ENCODE measurements at regions not wholly inside any gene's neighbourhood (a gene's known extent, or its start where the extent isn't known, plus 50 kb on each side); places are given as distances from the start of the nearest gene placed in this dataset.
"Not testable (repeated sequence)": the region's sequence is repeated elsewhere in the genome, so short reads cannot be mapped to it uniquely, and the experiment has no call there.

GRCh38 chr10:22158426-22158825, 59.4 kb downstream of the EBLN1 start:
- in situ Hi-C loops (cut with MboI; ENCODE audit: low pct_unique_long_range_greater_than_20kb, low sequenced_read_pairs, unreplicated experiment) = no loop called here
- TF ChIP-seq CTCF (IDR thresholded peaks at IDR 0.05; ENCODE audit: extremely low read depth, insufficient read depth, missing control alignments) = no peak

GRCh38 chr10:22156750-22157149, 61.1 kb downstream of the EBLN1 start:
- in situ Hi-C loops (cut with MboI; ENCODE audit: low pct_unique_long_range_greater_than_20kb, low sequenced_read_pairs, unreplicated experiment) = no loop called here
- no peak for TF ChIP-seq CTCF (IDR thresholded peaks at IDR 0.05; ENCODE audit: extremely low read depth, insufficient read depth, missing control alignments)
- DNase-seq (ENCODE audit: low spot score) = no peak

More at GRCh38 chr10:22158426-22158825, 59.4 kb downstream of the EBLN1 start:
- DNase-seq (ENCODE audit: low spot score) = no peak

GRCh38 chr10:22152403-22152802, 65.4 kb downstream of the EBLN1 start:
- no peak for DNase-seq (ENCODE audit: low spot score)
- in situ Hi-C loops (cut with MboI; ENCODE audit: low pct_unique_long_range_greater_than_20kb, low sequenced_read_pairs, unreplicated experiment) = no loop called here
- TF ChIP-seq CTCF (IDR thresholded peaks at IDR 0.05; ENCODE audit: extremely low read depth, insufficient read depth, missing control alignments) = no peak

DNA sequence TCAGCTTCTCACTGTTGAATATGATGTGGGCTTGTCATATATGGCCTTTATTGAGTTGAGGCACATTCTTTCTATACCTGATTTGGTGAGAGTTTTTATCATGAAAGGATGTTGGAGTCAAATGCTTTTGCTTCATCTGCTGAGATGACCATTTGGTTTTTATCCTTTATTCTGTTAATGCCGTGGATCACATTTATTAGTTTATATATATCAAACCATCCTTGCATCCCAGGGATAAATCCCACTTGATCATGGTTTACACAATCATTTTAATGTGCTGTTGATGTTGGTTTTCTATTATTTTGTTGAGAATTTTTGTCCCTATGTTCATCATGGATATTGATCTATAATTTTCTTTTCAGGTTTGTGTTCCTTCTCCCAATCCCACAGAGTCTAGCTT, 67.0 kb downstream of the EBLN1 start:
- no peak for DNase-seq (ENCODE audit: low spot score)
- TF ChIP-seq CTCF (IDR thresholded peaks at IDR 0.05; ENCODE audit: extremely low read depth, insufficient read depth, missing control alignments) = no peak
- in situ Hi-C loops (cut with MboI; ENCODE audit: low pct_unique_long_range_greater_than_20kb, low sequenced_read_pairs, unreplicated experiment) = no loop called here

DNA sequence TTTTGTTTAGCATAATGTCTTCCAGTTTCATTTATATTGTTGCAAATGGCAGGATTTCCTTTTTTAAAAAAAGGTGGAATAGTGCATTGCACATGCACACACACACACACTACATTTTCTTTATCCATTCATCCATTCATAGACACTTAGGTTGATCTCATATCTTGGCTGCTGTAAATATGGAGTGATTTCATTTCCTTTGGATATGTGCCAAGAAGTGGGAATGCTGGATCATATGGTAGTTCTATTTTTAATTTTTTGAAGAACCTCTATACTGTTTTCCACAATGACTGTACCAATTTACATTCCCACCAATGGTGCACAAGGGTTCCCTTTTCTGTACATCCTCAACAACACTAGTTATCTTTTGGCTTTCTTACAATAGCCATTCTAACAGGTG, 68.9 kb downstream of the EBLN1 start:
- DNase-seq (ENCODE audit: low spot score) = no peak
- no peak for TF ChIP-seq CTCF (IDR thresholded peaks at IDR 0.05; ENCODE audit: extremely low read depth, insufficient read depth, missing control alignments)
- in situ Hi-C loops (cut with MboI; ENCODE audit: low pct_unique_long_range_greater_than_20kb, low sequenced_read_pairs, unreplicated experiment) = no loop called here

- in situ Hi-C loops (cut with MboI; ENCODE audit: low pct_unique_long_range_greater_than_20kb, low sequenced_read_pairs, unreplicated experiment); DNase-seq (ENCODE audit: low spot score): not testable (repeated sequence)
These were observed 71.9 kb downstream of the EBLN1 start for GRCh38 chr10:22145873-22146272.

DNA sequence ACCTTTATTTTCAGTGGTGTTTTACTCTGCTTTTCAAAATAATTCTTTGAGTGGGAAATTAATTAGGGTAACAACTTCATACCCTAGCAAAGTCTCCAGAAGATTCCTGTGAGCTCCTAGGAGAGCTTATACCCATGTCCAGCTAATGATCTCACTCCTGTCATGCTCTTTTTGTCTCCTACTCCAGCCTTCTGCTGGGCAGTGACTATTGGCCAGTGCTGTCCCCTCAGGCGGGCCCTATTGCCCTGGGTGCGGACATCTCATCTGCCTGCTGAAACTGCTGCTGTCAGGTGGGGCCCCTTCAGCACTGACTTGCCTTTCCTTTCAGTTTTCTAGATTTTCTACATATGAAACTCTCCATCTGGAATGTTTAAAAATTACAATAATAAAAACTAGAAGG, 80.3 kb downstream of the EBLN1 start:
- DNase-seq (ENCODE audit: low spot score) = no peak
- in situ Hi-C loops (cut with MboI; ENCODE audit: low pct_unique_long_range_greater_than_20kb, low sequenced_read_pairs, unreplicated experiment) = no loop called here

More for the DNA sequence above, 80.3 kb downstream of the EBLN1 start:
- no peak for TF ChIP-seq CTCF (IDR thresholded peaks at IDR 0.05; ENCODE audit: extremely low read depth, insufficient read depth, missing control alignments)

All from GM13977 (cell line).